ENCODE measurements at regions not wholly inside any gene's neighbourhood (a gene's known extent, or its start where the extent isn't known, plus 50 kb on each side); places are given as distances from the start of the nearest gene placed in this dataset.

- in situ Hi-C loops (cut with HindIII; ENCODE audit: low sequenced_read_pairs): no loop called here
- peak; percentile 3 for DNase-seq (ENCODE audit: low read depth, low spot score)
- H3K4me3 ChIP-seq (ENCODE audit: low read depth, low read length): no peak overlapping the region
- TF ChIP-seq CTCF (IDR thresholded peaks at IDR 0.05; ENCODE audit: low read depth, low read length): no peak
These were observed 103.0 kb downstream of the OAT start for GRCh38 chr10:124315591-124316270.

- no peak for TF ChIP-seq CTCF (IDR thresholded peaks at IDR 0.05; ENCODE audit: low read depth, low read length)
- in situ Hi-C loops (cut with HindIII; ENCODE audit: low sequenced_read_pairs): no loop called here
These were observed 105.3 kb downstream of the OAT start for GRCh38 chr10:124313374-124313773.

GRCh38 chr10:124308811-124309210, 109.9 kb downstream of the OAT start:
- TF ChIP-seq CTCF (IDR thresholded peaks at IDR 0.05; ENCODE audit: low read depth, low read length): no peak
- DNase-seq (ENCODE audit: low read depth, low spot score): no peak

More at GRCh38 chr10:124313374-124313773, 105.3 kb downstream of the OAT start:
- DNase-seq (ENCODE audit: low read depth, low spot score): no peak
- H3K4me3 ChIP-seq (ENCODE audit: low read depth, low read length): no peak overlapping the region

GRCh38 chr10:124308056-124308645, 110.6 kb downstream of the OAT start:
- no peak for TF ChIP-seq CTCF (IDR thresholded peaks at IDR 0.05; ENCODE audit: low read depth, low read length)
- DNase-seq (ENCODE audit: low read depth, low spot score): no peak
- in situ Hi-C loops (cut with HindIII; ENCODE audit: low sequenced_read_pairs): no loop called here
- no peak overlapping the region for H3K4me3 ChIP-seq (ENCODE audit: low read depth, low read length)

More at GRCh38 chr10:124308811-124309210, 109.9 kb downstream of the OAT start:
- in situ Hi-C loops (cut with HindIII; ENCODE audit: low sequenced_read_pairs): no loop called here
- H3K4me3 ChIP-seq (ENCODE audit: low read depth, low read length): no peak overlapping the region

- no peak overlapping the region for H3K4me3 ChIP-seq (ENCODE audit: low read depth, low read length)
- TF ChIP-seq CTCF (IDR thresholded peaks at IDR 0.05; ENCODE audit: low read depth, low read length): no peak
- in situ Hi-C loops (cut with HindIII; ENCODE audit: low sequenced_read_pairs): no loop called here
- no peak for DNase-seq (ENCODE audit: low read depth, low spot score)
These were observed 111.1 kb downstream of the OAT start for GRCh38 chr10:124307591-124307990.

- no peak for TF ChIP-seq CTCF (IDR thresholded peaks at IDR 0.05; ENCODE audit: low read depth, low read length)
- no peak for DNase-seq (ENCODE audit: low read depth, low spot score)
- in situ Hi-C loops (cut with HindIII; ENCODE audit: low sequenced_read_pairs): no loop called here
- no peak overlapping the region for H3K4me3 ChIP-seq (ENCODE audit: low read depth, low read length)
These were observed 111.8 kb downstream of the OAT start for GRCh38 chr10:124306922-124307371.

Measured in astrocyte of the spinal cord (primary cell).